Thyroid gland (tissue), 4 donors: ENCODE measurements at regions not wholly inside any gene's neighbourhood (a gene's known extent, or its start where the extent isn't known, plus 50 kb on each side); places are given as distances from the start of the nearest gene placed in this dataset.

Experiments used
- DNase-seq, 2 donors: peaks; one replicate each; pipeline ENCODE4 v3.0.0-alpha.2; 2019
- H3K27ac ChIP-seq, 3 donors: fragments of 200-600 bp; sonication (generic); 1 replicate in 2 of 3; 2 replicates in 1 of 3; pipeline ENCODE4 v1.5.1; 2016 to 2019; ENCODE audit warnings: mild to moderate bottlenecking in 1 of 3, moderate library complexity in 1 of 3
- H3K27me3 ChIP-seq: fragments of 200-600 bp; sonication (generic); one replicate; pipeline ENCODE4 v1.5.1; 2019
- H3K36me3 ChIP-seq, 2 donors: fragments of 200-600 bp; sonication (generic); one replicate each; pipeline ENCODE4 v1.5.1; 2016 to 2019
- H3K4me1 ChIP-seq, 2 donors: fragments of 200-600 bp; sonication (generic); one replicate each; pipeline ENCODE4 v1.5.1; 2017 to 2019
- H3K4me3 ChIP-seq, 3 donors: fragments of 200-600 bp; sonication (generic); replicated peaks in 1 of 3; 1 replicate in 2 of 3; 2 replicates in 1 of 3; pipeline ENCODE4 v1.5.1; 2016; ENCODE audit warnings: mild to moderate bottlenecking in 1 of 3
- H3K9me3 ChIP-seq: fragments of 200-600 bp; sonication (generic); one replicate; pipeline ENCODE4 v1.5.1; 2017
- POLR2A ChIP-seq, 2 donors: fragments of 450-650 bp; IDR thresholded peaks; one replicate each; pipeline ENCODE4 v1.6.1; 2017; ENCODE audit warnings: antibody characterized with exemption in 2 of 2, mild to moderate bottlenecking in 2 of 2, moderate library complexity in 1 of 2
- whole genome bisulfite sequencing, 2 donors: methylation state at CpG; one replicate each; pipeline ENCODE4 v1.1.5; 2017; 5-methylcytosine and 5-hydroxymethylcytosine counted together
- intact Hi-C: fragments of 100-400 bp; cut with DNase I; formaldehyde crosslinking; loops from one replicate; pipeline ENCODE4 v1.15.1; 2023
- TF ChIP-seq, protein P1 (sequence below), 6 experiments: fragments of 200-600 bp in 3 of 6; fragments of 450-650 bp in 3 of 6; sonication (generic) in 3 of 6; IDR thresholded peaks; one replicate each; pipeline ENCODE4 v1.5.1; 2016 to 2019; ENCODE audit warnings: antibody characterized with exemption in 6 of 6, mild to moderate bottlenecking in 2 of 6, inconsistent platforms in 1 of 6, moderate library complexity in 1 of 6

DNA sequence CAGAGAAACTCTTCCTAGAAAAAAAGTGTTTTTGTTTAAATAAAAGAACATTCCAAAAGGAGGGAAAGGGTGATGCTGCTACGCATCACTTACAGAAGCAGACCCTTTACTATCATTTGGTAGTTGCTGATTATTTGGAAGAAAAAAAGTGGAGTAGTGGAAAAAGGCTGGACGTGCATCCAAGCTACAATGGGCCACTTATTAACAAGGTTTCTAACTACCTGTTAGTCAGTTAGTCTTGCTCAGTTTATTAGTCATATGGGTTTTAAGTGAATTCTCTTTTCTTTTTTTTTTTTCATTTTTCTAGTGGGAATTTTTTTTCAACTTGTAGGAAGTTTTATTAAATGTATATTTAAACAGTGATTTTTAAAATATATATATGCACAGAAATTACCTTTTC is 866.0 kb downstream of the MCTP2 start:
- no peaks in the 10 kb centered on the region for H3K9me3 ChIP-seq
- intact Hi-C loops, result no loop called here
- TF ChIP-seq, protein P1, sequence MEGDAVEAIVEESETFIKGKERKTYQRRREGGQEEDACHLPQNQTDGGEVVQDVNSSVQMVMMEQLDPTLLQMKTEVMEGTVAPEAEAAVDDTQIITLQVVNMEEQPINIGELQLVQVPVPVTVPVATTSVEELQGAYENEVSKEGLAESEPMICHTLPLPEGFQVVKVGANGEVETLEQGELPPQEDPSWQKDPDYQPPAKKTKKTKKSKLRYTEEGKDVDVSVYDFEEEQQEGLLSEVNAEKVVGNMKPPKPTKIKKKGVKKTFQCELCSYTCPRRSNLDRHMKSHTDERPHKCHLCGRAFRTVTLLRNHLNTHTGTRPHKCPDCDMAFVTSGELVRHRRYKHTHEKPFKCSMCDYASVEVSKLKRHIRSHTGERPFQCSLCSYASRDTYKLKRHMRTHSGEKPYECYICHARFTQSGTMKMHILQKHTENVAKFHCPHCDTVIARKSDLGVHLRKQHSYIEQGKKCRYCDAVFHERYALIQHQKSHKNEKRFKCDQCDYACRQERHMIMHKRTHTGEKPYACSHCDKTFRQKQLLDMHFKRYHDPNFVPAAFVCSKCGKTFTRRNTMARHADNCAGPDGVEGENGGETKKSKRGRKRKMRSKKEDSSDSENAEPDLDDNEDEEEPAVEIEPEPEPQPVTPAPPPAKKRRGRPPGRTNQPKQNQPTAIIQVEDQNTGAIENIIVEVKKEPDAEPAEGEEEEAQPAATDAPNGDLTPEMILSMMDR (IDR thresholded peaks at IDR 0.05), result no peak
- no peak for TF ChIP-seq POLR2A (IDR thresholded peaks at IDR 0.05)
- H3K36me3 ChIP-seq, result no peaks in the 10 kb centered on the region
- peaks cover 4% of the 10 kb centered on the region in 2 donors for H3K4me1 ChIP-seq
- whole genome bisulfite sequencing, 2 donors, result 44 to 48% methylated on average over 2 of the region's 2 CpGs
- H3K27me3 ChIP-seq, result no peaks in the 10 kb centered on the region
- H3K27ac ChIP-seq, result no peak overlapping the region
- DNase-seq, result no peak
- H3K4me3 ChIP-seq, result no peak overlapping the region

DNA sequence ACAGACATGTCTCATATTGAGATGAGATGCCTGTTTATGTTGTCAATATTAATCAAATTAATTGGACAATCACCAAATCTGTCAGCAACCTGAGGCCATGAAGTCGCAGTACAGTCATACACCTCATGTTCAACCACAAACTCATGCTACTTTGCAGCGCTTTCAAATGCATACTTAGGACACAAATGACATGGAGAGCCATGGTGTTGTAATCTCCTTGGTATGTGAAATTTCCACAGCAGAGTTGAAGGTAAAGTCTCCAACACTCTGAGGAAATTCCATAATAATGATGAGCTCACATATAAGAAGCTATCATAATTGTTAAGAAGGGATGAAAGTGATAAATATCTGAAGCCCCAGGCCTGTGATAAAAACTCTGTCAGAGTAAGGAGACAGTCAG is 873.9 kb downstream of the MCTP2 start:
- Histone ChIP-seq H3K36me3 (no peaks in the 10 kb centered on the region), H3K4me1 (no peaks in the 10 kb centered on the region), H3K4me3 (no peak overlapping the region), H3K9me3 (no peaks in the 10 kb centered on the region), H3K27ac (no peak overlapping the region), H3K27me3 (no peaks in the 10 kb centered on the region)
- intact Hi-C loops, result no loop called here
- no peak for TF ChIP-seq POLR2A (IDR thresholded peaks at IDR 0.05)
- TF ChIP-seq, protein P1 (IDR thresholded peaks at IDR 0.05), result no peak
- WGBS, 2 donors, result 93 to 98% methylated on average over 2 of the region's 2 CpGs
- DNase-seq, result no peak

GRCh38 chr15:95106801-95107200 is 875.4 kb downstream of the MCTP2 start:
- DNase-seq, result no peak
- intact Hi-C loops, result no loop called here
- no peak overlapping the region for H3K4me3 ChIP-seq
- WGBS, 2 donors, result 71 to 82% methylated on average over 2 of the region's 2 CpGs
- TF ChIP-seq, protein P1 (IDR thresholded peaks at IDR 0.05), result no peak
- no peak for TF ChIP-seq POLR2A (IDR thresholded peaks at IDR 0.05)
- H3K36me3 ChIP-seq, result no peaks in the 10 kb centered on the region
- no peaks in the 10 kb centered on the region for H3K4me1 ChIP-seq
- H3K9me3 ChIP-seq, result no peaks in the 10 kb centered on the region
- no peak overlapping the region for H3K27ac ChIP-seq
- no peaks in the 10 kb centered on the region for H3K27me3 ChIP-seq

DNA sequence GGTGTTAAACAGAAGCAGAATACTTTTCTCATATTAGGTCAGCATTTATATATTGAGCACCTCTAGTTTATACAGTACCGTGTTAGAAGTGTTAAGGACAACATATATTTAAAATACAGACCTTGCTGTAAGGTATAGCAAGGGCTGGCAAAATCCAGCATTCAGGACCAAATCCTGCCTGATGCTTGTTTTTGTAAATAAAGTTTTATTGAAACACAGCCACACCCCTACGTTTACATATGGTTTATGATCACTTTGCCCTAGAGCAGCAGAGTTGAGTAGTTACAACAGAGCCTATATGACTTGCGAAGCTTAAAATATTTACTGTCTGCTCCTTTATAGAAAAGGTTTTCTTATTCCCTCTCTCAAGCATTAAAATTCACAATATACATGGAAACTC is 877.3 kb downstream of the MCTP2 start:
- WGBS, 2 donors, result 89 to 90% methylated on average over 3 of the region's 3 CpGs

DNA sequence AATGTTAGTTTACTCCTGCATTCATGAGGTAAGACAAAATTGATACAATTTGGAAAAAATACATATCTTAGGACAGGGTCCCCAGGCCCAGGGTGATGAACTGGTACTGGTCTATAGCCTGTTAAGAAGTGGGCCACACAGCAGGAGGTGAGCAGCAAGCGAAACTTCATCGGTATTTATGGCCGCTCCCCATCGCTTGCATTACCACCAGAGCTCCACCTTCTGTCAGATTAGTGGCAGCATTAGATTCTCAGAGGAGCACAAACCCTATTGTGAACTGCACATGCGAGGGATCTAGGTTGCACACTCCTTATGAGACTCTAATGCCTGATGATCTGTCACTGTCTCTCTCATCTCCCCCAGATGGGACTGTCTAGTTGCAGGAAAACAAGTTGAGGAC is 880.6 kb downstream of the MCTP2 start:
- intact Hi-C loops, result no loop called here
- TF ChIP-seq, protein P1 (IDR thresholded peaks at IDR 0.05), result no peak
- no peak for TF ChIP-seq POLR2A (IDR thresholded peaks at IDR 0.05)
- Histone ChIP-seq H3K9me3 (no peaks in the 10 kb centered on the region), H3K27ac (no peak overlapping the region), H3K4me1 (no peaks in the 10 kb centered on the region), H3K36me3 (no peaks in the 10 kb centered on the region), H3K27me3 (no peaks in the 10 kb centered on the region), H3K4me3 (no peak overlapping the region)
- 97 to 98% methylated on average over 5 of the region's 5 CpGs for WGBS, 2 donors
- no peak for DNase-seq

More for the DNA sequence above, 877.3 kb downstream of the MCTP2 start:
- no peak overlapping the region for H3K4me3 ChIP-seq
- H3K4me1 ChIP-seq, result no peaks in the 10 kb centered on the region
- H3K27me3 ChIP-seq, result no peaks in the 10 kb centered on the region
- no peak for DNase-seq
- no peaks in the 10 kb centered on the region for H3K9me3 ChIP-seq
- no peaks in the 10 kb centered on the region for H3K36me3 ChIP-seq
- intact Hi-C loops, result no loop called here
- TF ChIP-seq, protein P1 (IDR thresholded peaks at IDR 0.05), result no peak
- TF ChIP-seq POLR2A (IDR thresholded peaks at IDR 0.05), result no peak
- H3K27ac ChIP-seq, result no peak overlapping the region
